ENCODE measurements at regions not wholly inside any gene's neighbourhood (a gene's known extent, or its start where the extent isn't known, plus 50 kb on each side); places are given as distances from the start of the nearest gene placed in this dataset.
"Not testable (repeated sequence)": the region's sequence is repeated elsewhere in the genome, so short reads cannot be mapped to it uniquely, and the experiment has no call there.

- intact Hi-C loops (cut with DNase I; ENCODE audit: low total_unique reads): no loop called here
- Histone ChIP-seq H3K36me3 (no peaks in the 10 kb centered on the region), H3K27ac (no peak overlapping the region), H3K27me3 (no peaks in the 10 kb centered on the region), H3K9me3 (no peaks in the 10 kb centered on the region), H3K4me1 (no peaks in the 10 kb centered on the region), H3K4me3 (no peak overlapping the region)
- no peak for TF ChIP-seq POLR2AphosphoS5 (IDR thresholded peaks at IDR 0.05)
- TF ChIP-seq CTCF (IDR thresholded peaks at IDR 0.05): no peak
- TF ChIP-seq POLR2A (IDR thresholded peaks at IDR 0.05): no peak
- no peak for DNase-seq (ENCODE audit: low spot score in 2 of 2)
Measured at GRCh38 chr2:175805442-175806124, 196.5 kb downstream of the LNPK start.

GRCh38 chr2:175804122-175804521, 197.9 kb downstream of the LNPK start:
- Histone ChIP-seq H3K27me3 (no peaks in the 10 kb centered on the region), H3K4me1 (no peaks in the 10 kb centered on the region), H3K36me3 (no peaks in the 10 kb centered on the region), H3K27ac (no peak overlapping the region), H3K4me3 (no peak overlapping the region), H3K9me3 (no peaks in the 10 kb centered on the region)
- no peak for DNase-seq (ENCODE audit: low spot score in 2 of 2)
- intact Hi-C loops (cut with DNase I; ENCODE audit: low total_unique reads): no loop called here
- TF ChIP-seq CTCF (IDR thresholded peaks at IDR 0.05) (no peak), POLR2AphosphoS5 (IDR thresholded peaks at IDR 0.05) (no peak), POLR2A (IDR thresholded peaks at IDR 0.05) (no peak)

- H3K36me3 ChIP-seq; H3K4me3 ChIP-seq; H3K27ac ChIP-seq; H3K4me1 ChIP-seq; intact Hi-C loops (cut with DNase I; ENCODE audit: low total_unique reads); H3K27me3 ChIP-seq; DNase-seq (ENCODE audit: low spot score in 2 of 2): not testable (repeated sequence)
- peaks cover 9 to 26% of the 10 kb centered on the region in 2 donors for H3K9me3 ChIP-seq
Measured at GRCh38 chr2:175796422-175796821, 205.6 kb downstream of the LNPK start.

- intact Hi-C loops (cut with DNase I; ENCODE audit: low total_unique reads): no loop called here
- DNase-seq (ENCODE audit: low spot score in 2 of 2): no peak
Measured at GRCh38 chr2:175793648-175794047, 208.4 kb downstream of the LNPK start.

GRCh38 chr2:175792881-175793280, 209.2 kb downstream of the LNPK start:
- Histone ChIP-seq H3K27me3 (no peaks in the 10 kb centered on the region), H3K27ac (no peak overlapping the region), H3K4me3 (no peak overlapping the region), H3K4me1 (no peaks in the 10 kb centered on the region), H3K36me3 (no peaks in the 10 kb centered on the region), H3K9me3 (peaks cover 9 to 26% of the 10 kb centered on the region in 2 donors)
- TF ChIP-seq POLR2AphosphoS5 (IDR thresholded peaks at IDR 0.05) (no peak), CTCF (IDR thresholded peaks at IDR 0.05) (no peak), POLR2A (IDR thresholded peaks at IDR 0.05) (no peak)
- no peak for DNase-seq (ENCODE audit: low spot score in 2 of 2)
- intact Hi-C loops (cut with DNase I; ENCODE audit: low total_unique reads): no loop called here

More at GRCh38 chr2:175793648-175794047, 208.4 kb downstream of the LNPK start:
- no peak overlapping the region for H3K4me3 ChIP-seq
- no peaks in the 10 kb centered on the region for H3K36me3 ChIP-seq
- H3K9me3 ChIP-seq: peaks cover 9 to 26% of the 10 kb centered on the region in 2 donors
- no peak overlapping the region for H3K27ac ChIP-seq
- TF ChIP-seq POLR2A (IDR thresholded peaks at IDR 0.05) (no peak), CTCF (IDR thresholded peaks at IDR 0.05) (no peak), POLR2AphosphoS5 (IDR thresholded peaks at IDR 0.05) (no peak)
- no peaks in the 10 kb centered on the region for H3K4me1 ChIP-seq
- H3K27me3 ChIP-seq: no peaks in the 10 kb centered on the region
